ENCODE measurements at regions not wholly inside any gene's neighbourhood (a gene's known extent, or its start where the extent isn't known, plus 50 kb on each side); places are given as distances from the start of the nearest gene placed in this dataset.
"Not testable (repeated sequence)": the region's sequence is repeated elsewhere in the genome, so short reads cannot be mapped to it uniquely, and the experiment has no call there.

- DNase-seq = no peak
Observed at GRCh38 chr9:90204128-90204831, 438.3 kb downstream of the DIRAS2 start.

DNA sequence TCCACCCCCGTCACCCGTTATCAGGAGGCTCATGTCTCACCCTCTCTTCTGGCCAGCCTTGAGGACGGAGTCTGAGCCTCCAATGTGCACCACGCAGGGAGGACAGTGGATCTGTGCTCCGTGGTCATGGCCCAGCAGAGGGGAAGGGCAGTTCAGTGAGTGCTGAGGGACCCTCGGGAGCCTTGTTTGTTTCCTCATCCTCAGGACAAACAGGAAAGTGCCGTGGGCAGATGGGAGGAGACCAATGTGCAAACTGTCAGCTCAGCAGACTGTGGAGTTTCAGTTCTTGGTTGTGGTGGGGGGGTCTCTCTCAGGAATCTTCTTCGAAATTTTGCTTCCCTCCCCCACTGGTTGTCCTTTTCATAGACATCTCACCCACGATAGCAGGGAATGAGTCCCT, 429.6 kb downstream of the DIRAS2 start:
- DNase-seq = not testable (repeated sequence)

DNA sequence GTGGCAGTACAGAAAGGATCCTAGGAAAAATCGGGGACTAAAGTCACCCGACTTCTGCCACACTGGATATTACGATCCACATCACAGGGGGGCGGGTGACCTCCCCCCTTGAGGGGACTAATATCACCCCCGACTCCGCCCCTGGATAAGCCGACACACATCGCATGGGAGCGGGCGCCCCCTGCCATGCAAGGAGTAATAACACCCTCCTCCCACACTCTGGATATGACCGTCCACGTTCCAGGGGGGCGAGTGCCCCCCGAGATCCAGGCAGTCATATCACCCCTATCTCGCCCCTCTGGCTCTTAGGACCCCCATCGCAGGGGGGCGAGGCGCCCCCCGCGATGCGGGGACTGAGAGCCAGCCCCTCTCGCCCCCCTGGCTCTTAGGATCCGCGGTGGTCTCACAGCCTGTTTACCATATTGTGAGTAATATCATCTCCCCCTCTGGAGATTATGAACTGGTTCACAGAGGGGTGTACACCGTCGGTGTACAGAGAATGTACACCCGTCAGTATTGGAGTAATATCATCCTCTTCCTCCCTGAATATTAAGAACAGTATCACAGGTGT, 423.0 kb downstream of the DIRAS2 start:
- no peak for DNase-seq

- DNase-seq = not testable (repeated sequence)
Observed at GRCh38 chr9:90221899-90222298, 420.7 kb downstream of the DIRAS2 start.

- not testable (repeated sequence) for DNase-seq
Observed at GRCh38 chr9:90226839-90227338, 415.7 kb downstream of the DIRAS2 start.

- DNase-seq = not testable (repeated sequence)
Observed at GRCh38 chr9:90233081-90233480, 409.5 kb downstream of the DIRAS2 start.

DNA sequence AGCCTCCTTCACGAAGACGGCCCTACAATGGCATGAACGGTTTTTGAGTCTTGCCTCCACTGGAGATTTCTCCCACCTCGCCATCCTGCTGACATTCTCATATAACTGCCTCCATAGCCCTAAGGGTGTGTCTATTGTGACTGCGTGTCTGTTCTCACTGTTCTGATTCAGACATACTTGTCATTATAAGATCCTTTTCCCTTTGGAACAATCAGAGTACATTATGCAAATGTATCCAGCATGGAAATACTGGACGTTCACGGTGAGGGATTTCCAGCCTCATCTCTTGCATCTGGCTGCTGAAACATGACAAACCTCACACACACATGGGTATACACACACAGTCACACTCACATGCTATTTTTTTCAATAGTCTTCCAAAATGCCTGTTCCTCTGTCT, 402.1 kb downstream of the DIRAS2 start:
- no peak for DNase-seq

DNA sequence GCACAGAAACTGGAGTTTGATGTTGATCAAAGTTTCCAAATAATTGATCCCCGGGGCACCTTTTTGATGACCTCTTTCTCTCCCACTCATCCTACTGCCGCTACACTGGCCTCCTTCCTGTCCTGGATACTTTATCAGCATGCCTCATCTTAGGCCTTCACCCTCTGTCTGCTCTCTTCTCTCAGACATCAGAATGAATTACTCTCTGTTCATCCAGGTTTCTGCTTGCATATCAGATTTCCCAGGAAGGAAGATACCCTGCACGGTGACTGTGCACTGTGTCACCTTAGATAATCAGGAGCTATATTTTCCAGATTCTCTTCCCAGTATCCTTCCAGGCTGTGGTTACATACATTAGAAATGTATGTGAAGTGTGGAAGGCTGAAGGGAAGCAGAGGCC, 397.0 kb downstream of the DIRAS2 start:
- DNase-seq = no peak

DNA sequence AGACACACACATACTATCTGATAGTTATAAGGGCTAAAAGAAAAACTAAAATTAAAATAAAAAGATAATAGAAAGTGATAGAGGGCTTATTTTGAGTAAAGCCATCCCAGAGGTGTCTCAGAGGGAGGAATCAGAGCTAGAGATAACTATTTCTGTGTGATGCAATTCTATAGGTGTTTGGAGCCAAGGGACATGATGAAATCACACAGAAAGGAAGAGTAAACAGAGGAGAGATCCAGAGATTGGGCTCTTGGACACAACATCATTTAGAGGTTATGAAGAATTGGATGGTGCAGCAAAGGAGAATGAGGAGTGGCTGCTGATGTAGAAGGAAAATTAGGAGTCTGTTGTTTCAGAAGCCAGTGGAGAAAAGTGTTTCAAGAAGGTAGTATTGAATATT, 393.5 kb downstream of the DIRAS2 start:
- DNase-seq = no peak

- no peak for DNase-seq
Observed at GRCh38 chr9:90251316-90251715, 391.3 kb downstream of the DIRAS2 start.

GRCh38 chr9:90256345-90256744, 386.3 kb downstream of the DIRAS2 start:
- DNase-seq = no peak

- DNase-seq = no peak
Observed at GRCh38 chr9:90259311-90260246, 383.0 kb downstream of the DIRAS2 start.

GRCh38 chr9:90261698-90262097, 380.9 kb downstream of the DIRAS2 start:
- DNase-seq = no peak

- DNase-seq = no peak
Observed at GRCh38 chr9:90268613-90269012, 374.0 kb downstream of the DIRAS2 start.

DNA sequence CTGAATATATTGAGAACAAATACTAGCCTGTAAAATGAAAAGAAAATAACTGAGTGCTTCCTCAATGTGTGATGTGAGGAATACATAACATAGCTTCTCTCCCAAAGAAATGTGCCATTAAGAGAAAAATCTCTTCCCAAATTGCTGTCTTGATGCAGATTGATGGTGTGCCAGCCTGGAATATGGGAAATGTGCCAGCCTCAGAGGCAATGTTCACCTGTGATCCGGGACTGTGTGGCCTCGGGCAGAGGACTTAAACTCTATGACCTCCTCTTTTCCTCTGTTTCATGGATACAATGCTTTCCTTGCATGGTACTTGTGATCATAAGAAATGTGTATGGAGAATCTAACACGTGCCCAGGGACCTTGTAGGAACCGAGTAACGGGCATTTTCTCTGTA, 370.9 kb downstream of the DIRAS2 start:
- DNase-seq = no peak

DNA sequence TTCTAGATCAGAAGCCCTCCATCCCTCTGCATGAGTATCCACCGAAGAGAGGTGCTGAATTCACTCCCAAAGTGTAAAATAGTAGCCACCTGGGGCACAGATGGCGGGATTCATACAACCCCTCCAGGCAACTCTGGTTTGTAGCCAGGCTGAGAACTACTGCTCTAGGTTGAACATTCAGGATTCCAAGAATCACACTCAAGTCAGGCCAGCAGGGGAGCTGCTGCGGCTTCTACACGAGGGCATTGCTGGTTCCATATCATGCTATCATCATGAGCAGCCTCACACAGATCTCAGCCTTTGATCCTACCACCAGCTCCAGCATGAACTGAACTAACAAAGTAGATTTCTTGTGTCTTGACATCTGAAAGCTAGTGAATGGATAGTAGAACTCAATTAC, 367.9 kb downstream of the DIRAS2 start:
- no peak for DNase-seq

DNA sequence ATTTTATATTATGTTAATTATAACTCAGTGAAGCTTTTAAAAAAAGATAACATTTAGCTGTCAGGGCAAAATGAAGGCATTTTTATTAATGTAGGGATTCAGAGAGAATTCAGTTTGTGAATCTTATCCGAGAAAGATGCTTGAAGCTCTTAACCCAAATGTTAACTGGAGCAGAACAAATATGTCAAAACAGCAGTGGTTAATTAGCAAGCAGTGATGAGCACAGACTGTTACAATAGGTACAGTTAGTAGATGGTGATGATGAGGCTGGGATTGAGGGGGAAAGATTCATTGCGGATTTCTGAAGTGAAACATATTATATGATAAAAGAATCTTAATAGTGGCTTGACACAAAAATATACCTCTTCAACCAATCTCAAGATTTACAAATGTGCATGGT, 356.7 kb downstream of the DIRAS2 start:
- DNase-seq = no peak

GRCh38 chr9:90287567-90288274, 354.9 kb downstream of the DIRAS2 start:
- DNase-seq = no peak

GRCh38 chr9:90288275-90288639, 354.4 kb downstream of the DIRAS2 start:
- no peak for DNase-seq

GRCh38 chr9:90290716-90291485, 351.7 kb downstream of the DIRAS2 start:
- no peak for DNase-seq

DNA sequence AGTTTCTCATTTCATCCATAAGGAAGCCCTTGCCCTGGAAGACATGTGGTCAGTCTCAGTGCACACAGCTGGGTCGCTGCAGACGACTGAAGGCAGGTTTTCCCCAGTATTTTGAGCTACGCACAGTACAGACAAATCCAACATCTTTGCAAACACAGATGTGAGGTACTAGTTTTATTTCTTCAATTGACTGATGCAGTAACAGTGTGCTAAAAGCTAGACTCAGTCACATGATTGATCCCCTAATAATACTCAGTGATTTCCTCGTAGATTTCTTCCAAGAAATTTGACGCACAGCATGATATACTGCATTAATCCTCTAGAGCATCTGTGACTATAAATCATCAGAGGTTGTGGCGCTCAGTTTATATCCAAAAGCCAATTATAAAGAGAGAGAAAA, 346.1 kb downstream of the DIRAS2 start:
- no peak for DNase-seq

- DNase-seq = no peak
Observed at GRCh38 chr9:90299968-90300367, 342.7 kb downstream of the DIRAS2 start.

Data from amniotic stem cell (primary cell).